ENCODE measurements at regions not wholly inside any gene's neighbourhood (a gene's known extent, or its start where the extent isn't known, plus 50 kb on each side); places are given as distances from the start of the nearest gene placed in this dataset.
A peak's percentile ranks its signal among the peaks of the same experiment; 100 is the strongest.

- intact Hi-C loops (cut with DNase I; ENCODE audit: low total_unique reads) = no loop called here
- TF ChIP-seq POLR2A (IDR thresholded peaks at IDR 0.05) = no peak
- no peak for TF ChIP-seq CTCF (IDR thresholded peaks at IDR 0.05)
- no peak for TF ChIP-seq POLR2AphosphoS5 (IDR thresholded peaks at IDR 0.05)
- TF ChIP-seq EP300 (IDR thresholded peaks at IDR 0.05) = no peak
- 16 to 22% (median 21%) methylated on average over 7 of the region's 7 CpGs for WGBS, 5 donors
- H3K27ac ChIP-seq = peak overlapping the region; percentile 72 to 88 (median 85)
- H3K27me3 ChIP-seq = no peaks in the 10 kb centered on the region
- H3K36me3 ChIP-seq = no peaks in the 10 kb centered on the region
- no peaks in the 10 kb centered on the region for H3K9me3 ChIP-seq
- peaks cover 32 to 74% (median 46%) of the 10 kb centered on the region in 4 donors for H3K4me1 ChIP-seq
- no peak for DNase-seq
- H3K4me3 ChIP-seq = no peak overlapping the region
Measured at GRCh38 chr20:17874271-17875105, 94.1 kb downstream of the SNX5 start.

DNA sequence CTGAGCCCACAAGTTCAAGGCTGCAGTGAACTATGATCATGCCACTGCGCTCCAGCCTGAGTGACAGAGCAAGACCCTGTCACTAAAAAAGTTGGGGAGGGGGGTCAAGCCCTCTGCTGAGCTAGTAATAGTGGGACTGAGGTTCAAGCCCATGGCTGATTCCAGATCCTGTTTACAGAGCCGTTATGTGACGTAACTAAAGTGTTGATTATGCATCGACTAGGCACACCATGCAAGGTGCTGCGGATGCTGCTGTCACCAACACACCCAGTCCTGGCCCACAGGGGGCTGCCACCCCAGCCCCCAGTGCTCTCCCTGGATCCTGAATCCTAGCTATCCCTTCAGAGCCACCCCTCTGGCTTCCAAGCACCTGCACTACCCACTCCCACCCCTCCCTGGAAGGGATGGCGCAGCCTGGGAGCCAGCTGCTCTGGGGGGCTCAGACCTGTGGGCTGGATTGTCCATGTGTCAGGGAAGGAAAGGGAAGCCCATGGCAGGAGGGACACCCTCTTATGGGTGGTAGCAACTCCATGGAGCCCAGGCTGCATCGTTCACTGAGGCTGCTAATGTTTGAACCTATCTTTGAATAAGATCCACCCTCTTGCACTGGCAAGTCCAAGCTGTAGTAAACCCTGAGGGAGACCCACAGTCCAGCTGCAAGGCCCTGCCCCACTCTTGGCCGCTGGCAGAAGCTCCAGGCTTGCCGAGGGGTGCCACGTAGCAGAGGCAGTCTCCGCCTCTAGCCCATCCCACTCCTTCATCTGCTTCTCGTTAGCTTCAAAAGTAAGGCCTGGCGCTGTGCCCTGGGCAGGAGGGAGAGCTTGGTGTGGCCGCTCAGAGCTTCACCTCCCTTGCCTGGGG lies 95.0 kb downstream of the SNX5 start:
- H3K27ac ChIP-seq = peak overlapping the region; percentile 70 to 88 (median 85)
- peak; percentile 94 to 97 for DNase-seq
- H3K36me3 ChIP-seq = no peaks in the 10 kb centered on the region
- no peaks in the 10 kb centered on the region for H3K27me3 ChIP-seq
- 28 to 39% (median 34%) methylated on average over 13 to 14 of the region's 14 CpGs for WGBS, 5 donors
- no peak overlapping the region for H3K4me3 ChIP-seq
- peaks cover 32 to 69% (median 47%) of the 10 kb centered on the region in 4 donors for H3K4me1 ChIP-seq
- TF ChIP-seq CTCF (IDR thresholded peaks at IDR 0.05) (no peak), POLR2A (IDR thresholded peaks at IDR 0.05) (no peak), EP300 (IDR thresholded peaks at IDR 0.05) (no peak), POLR2AphosphoS5 (IDR thresholded peaks at IDR 0.05) (peak; percentile 54 to 76 (median 54))
- no peaks in the 10 kb centered on the region for H3K9me3 ChIP-seq
- intact Hi-C loops (cut with DNase I; ENCODE audit: low total_unique reads) = no loop called here

DNA sequence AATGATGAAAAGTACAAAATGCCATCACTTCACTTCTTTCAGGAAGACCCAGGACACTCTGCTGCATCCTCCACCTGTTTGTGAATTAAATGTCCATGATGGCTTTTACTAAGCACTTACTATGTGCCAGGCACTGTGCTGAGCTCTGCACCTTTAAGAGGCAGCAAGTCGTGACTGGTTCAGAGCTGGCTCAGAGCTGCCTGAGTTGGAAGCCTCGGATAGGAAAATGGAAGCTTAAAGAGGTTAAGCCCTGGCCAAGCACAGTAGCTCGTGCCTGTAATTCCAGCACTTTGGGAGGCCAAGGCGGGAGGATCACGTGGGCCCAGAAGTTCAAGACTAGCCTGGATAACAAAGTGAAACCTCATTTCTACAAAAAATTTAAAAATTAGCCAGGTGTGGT lies 95.6 kb downstream of the SNX5 start:
- WGBS, 5 donors = 30 to 45% (median 42%) methylated on average over 5 of the region's 5 CpGs
- Histone ChIP-seq H3K4me3 (no peak overlapping the region), H3K27ac (peak overlapping the region; percentile 70 to 88 (median 85)), H3K4me1 (peaks cover 32 to 67% (median 50%) of the 10 kb centered on the region in 4 donors), H3K27me3 (no peaks in the 10 kb centered on the region), H3K9me3 (no peaks in the 10 kb centered on the region), H3K36me3 (no peaks in the 10 kb centered on the region)
- DNase-seq = no peak
- TF ChIP-seq POLR2A (IDR thresholded peaks at IDR 0.05) (no peak), EP300 (IDR thresholded peaks at IDR 0.05) (no peak), POLR2AphosphoS5 (IDR thresholded peaks at IDR 0.05) (no peak), CTCF (IDR thresholded peaks at IDR 0.05) (no peak)
- intact Hi-C loops (cut with DNase I; ENCODE audit: low total_unique reads) = no loop called here

GRCh38 chr20:17872434-17872833 lies 96.2 kb downstream of the SNX5 start:
- Histone ChIP-seq H3K36me3 (no peaks in the 10 kb centered on the region), H3K4me1 (peaks cover 32 to 67% (median 50%) of the 10 kb centered on the region in 4 donors), H3K9me3 (no peaks in the 10 kb centered on the region), H3K27me3 (no peaks in the 10 kb centered on the region), H3K4me3 (no peak overlapping the region), H3K27ac (peak overlapping the region in 3 of 5 donors; percentile 73 to 88 (median 85))
- TF ChIP-seq CTCF (IDR thresholded peaks at IDR 0.05) (no peak), POLR2AphosphoS5 (IDR thresholded peaks at IDR 0.05) (no peak), POLR2A (IDR thresholded peaks at IDR 0.05) (no peak), EP300 (IDR thresholded peaks at IDR 0.05) (no peak)
- DNase-seq = no peak
- intact Hi-C loops (cut with DNase I; ENCODE audit: low total_unique reads) = no loop called here
- 68 to 75% (median 71%) methylated on average over 12 to 13 of the region's 13 CpGs for WGBS, 5 donors

Data from stomach (tissue), 8 donors.